ENCODE measurements at regions not wholly inside any gene's neighbourhood (a gene's known extent, or its start where the extent isn't known, plus 50 kb on each side); places are given as distances from the start of the nearest gene placed in this dataset.
"Not testable (repeated sequence)": the region's sequence is repeated elsewhere in the genome, so short reads cannot be mapped to it uniquely, and the experiment has no call there.

- DNase-seq, result no peak
- ATAC-seq (ENCODE audit: poor library complexity), result no peak
- intact Hi-C loops (cut with DNase I), result no loop called here
These were observed 601.3 kb upstream of the GHITM start for GRCh38 chr10:83538047-83538446.

- ATAC-seq (ENCODE audit: poor library complexity), result peak; percentile 92
- DNase-seq, result peak; percentile 85
- intact Hi-C loops (cut with DNase I), result no loop called here
These were observed 599.6 kb upstream of the GHITM start for GRCh38 chr10:83539528-83540308.

GRCh38 chr10:83541046-83541445 lies 598.3 kb upstream of the GHITM start:
- no peak for ATAC-seq (ENCODE audit: poor library complexity)
- intact Hi-C loops (cut with DNase I), result no loop called here
- no peak for DNase-seq

GRCh38 chr10:83542774-83543411 lies 596.4 kb upstream of the GHITM start:
- ATAC-seq (ENCODE audit: poor library complexity) (peak; percentile 73), DNase-seq (no peak)
- intact Hi-C loops (cut with DNase I), result no loop called here

GRCh38 chr10:83543691-83544462 lies 595.4 kb upstream of the GHITM start:
- DNase-seq (no peak), ATAC-seq (ENCODE audit: poor library complexity) (no peak)
- intact Hi-C loops (cut with DNase I), result no loop called here

- DNase-seq, result peak; percentile 59
- intact Hi-C loops (cut with DNase I), result no loop called here
- ATAC-seq (ENCODE audit: poor library complexity), result peak; percentile 66
These were observed 593.4 kb upstream of the GHITM start for GRCh38 chr10:83545901-83546391.

GRCh38 chr10:83551190-83551589 lies 588.1 kb upstream of the GHITM start:
- ATAC-seq (ENCODE audit: poor library complexity); DNase-seq; intact Hi-C loops (cut with DNase I): not testable (repeated sequence)

- intact Hi-C loops (cut with DNase I), result no loop called here
- ATAC-seq (ENCODE audit: poor library complexity) (no peak), DNase-seq (no peak)
These were observed 585.9 kb upstream of the GHITM start for GRCh38 chr10:83553366-83553765.

- no peak for ATAC-seq (ENCODE audit: poor library complexity)
- DNase-seq, result no peak
- intact Hi-C loops (cut with DNase I), result no loop called here
These were observed 584.0 kb upstream of the GHITM start for GRCh38 chr10:83555264-83555663.

- DNase-seq, result no peak
- ATAC-seq (ENCODE audit: poor library complexity), result no peak
- intact Hi-C loops (cut with DNase I), result no loop called here
These were observed 576.9 kb upstream of the GHITM start for GRCh38 chr10:83562381-83562780.

- ATAC-seq (ENCODE audit: poor library complexity) (no peak), DNase-seq (no peak)
- intact Hi-C loops (cut with DNase I), result no loop called here
These were observed 574.3 kb upstream of the GHITM start for GRCh38 chr10:83564889-83565588.

- intact Hi-C loops (cut with DNase I), result no loop called here
These were observed 567.3 kb upstream of the GHITM start for GRCh38 chr10:83572036-83572435.

GRCh38 chr10:83574770-83575169 lies 564.5 kb upstream of the GHITM start:
- ATAC-seq (ENCODE audit: poor library complexity) (no peak), DNase-seq (no peak)
- intact Hi-C loops (cut with DNase I), result no loop called here

More at GRCh38 chr10:83572036-83572435, 567.3 kb upstream of the GHITM start:
- no peak for DNase-seq
- ATAC-seq (ENCODE audit: poor library complexity), result no peak

- ATAC-seq (ENCODE audit: poor library complexity), result no peak
These were observed 561.9 kb upstream of the GHITM start for GRCh38 chr10:83577421-83577820.

GRCh38 chr10:83580373-83581012 lies 558.8 kb upstream of the GHITM start:
- no peak for ATAC-seq (ENCODE audit: poor library complexity)

More at GRCh38 chr10:83577421-83577820, 561.9 kb upstream of the GHITM start:
- DNase-seq, result no peak
- intact Hi-C loops (cut with DNase I), result no loop called here

GRCh38 chr10:83582407-83583095 lies 556.8 kb upstream of the GHITM start:
- DNase-seq (no peak), ATAC-seq (ENCODE audit: poor library complexity) (no peak)
- intact Hi-C loops (cut with DNase I), result no loop called here

More at GRCh38 chr10:83580373-83581012, 558.8 kb upstream of the GHITM start:
- DNase-seq, result no peak
- intact Hi-C loops (cut with DNase I), result no loop called here

- DNase-seq, result no peak
- intact Hi-C loops (cut with DNase I), result no loop called here
- no peak for ATAC-seq (ENCODE audit: poor library complexity)
These were observed 553.6 kb upstream of the GHITM start for GRCh38 chr10:83585686-83586085.
